GM21528 (cell line): ENCODE measurements at regions not wholly inside any gene's neighbourhood (a gene's known extent, or its start where the extent isn't known, plus 50 kb on each side); places are given as distances from the start of the nearest gene placed in this dataset.

ENCODE experiments used
- ATAC-seq: cut with Tn5 transposase; IDR thresholded peaks from one replicate; pipeline ENCODE4 v1.9.1; 2021; ENCODE audit warnings: mild to moderate bottlenecking, moderate library complexity; ENCODE audit not compliant: unreplicated experiment, low FRiP score

GRCh38 chr13:44198826-44199225 lies 174.8 kb upstream of the SERP2 start:
- ATAC-seq, result no peak

DNA sequence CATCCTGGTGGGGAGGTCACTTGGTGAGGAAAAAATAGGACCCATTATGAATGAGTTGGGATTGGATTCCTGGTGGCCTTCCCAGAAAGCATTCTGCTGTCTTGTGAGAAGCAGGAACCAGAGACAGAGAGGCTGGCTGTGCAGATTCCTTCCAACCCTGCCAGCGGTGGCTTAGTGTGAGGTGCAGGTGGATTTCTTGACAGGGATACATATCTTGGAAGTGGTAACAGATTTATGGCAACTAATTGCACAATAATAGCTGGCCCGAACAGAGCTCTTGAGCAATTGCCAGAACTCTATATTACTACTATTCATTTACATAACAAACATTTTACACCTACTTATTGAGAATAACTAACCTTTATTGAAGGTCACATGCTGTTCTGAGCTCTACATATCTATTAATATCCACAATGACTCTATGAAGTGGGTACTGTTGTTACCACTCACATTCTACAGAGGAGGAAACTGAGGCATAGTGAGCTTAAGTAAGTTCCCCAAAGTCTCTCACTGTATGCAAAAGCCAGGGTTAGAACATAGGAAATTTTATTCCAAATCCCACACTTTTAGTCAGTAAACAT lies 173.9 kb upstream of the SERP2 start:
- ATAC-seq, result no peak

GRCh38 chr13:44206434-44206833 lies 167.2 kb upstream of the SERP2 start:
- ATAC-seq, result no peak

GRCh38 chr13:44207476-44207875 lies 166.1 kb upstream of the SERP2 start:
- no peak for ATAC-seq

GRCh38 chr13:44210525-44210924 lies 163.1 kb upstream of the SERP2 start:
- no peak for ATAC-seq

DNA sequence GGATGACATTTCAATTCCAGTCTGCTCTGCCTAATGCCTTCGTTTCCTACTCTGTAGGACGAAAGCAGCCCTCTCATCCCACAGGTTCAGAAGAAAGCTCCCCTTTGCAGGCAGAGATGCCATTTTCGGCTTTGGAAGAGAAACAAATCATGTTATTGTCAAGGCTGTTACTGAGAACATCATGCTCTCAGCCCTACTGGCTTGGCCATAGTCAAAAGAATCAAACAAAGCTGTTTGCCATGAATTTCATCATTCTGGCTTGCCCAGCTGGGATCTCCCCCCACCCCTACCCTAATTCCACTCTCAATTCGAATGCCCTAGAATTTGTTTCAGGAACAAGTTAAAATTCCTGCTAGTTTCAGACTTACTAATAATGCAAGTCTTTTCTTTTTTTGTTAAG lies 162.3 kb upstream of the SERP2 start:
- ATAC-seq, result no peak

DNA sequence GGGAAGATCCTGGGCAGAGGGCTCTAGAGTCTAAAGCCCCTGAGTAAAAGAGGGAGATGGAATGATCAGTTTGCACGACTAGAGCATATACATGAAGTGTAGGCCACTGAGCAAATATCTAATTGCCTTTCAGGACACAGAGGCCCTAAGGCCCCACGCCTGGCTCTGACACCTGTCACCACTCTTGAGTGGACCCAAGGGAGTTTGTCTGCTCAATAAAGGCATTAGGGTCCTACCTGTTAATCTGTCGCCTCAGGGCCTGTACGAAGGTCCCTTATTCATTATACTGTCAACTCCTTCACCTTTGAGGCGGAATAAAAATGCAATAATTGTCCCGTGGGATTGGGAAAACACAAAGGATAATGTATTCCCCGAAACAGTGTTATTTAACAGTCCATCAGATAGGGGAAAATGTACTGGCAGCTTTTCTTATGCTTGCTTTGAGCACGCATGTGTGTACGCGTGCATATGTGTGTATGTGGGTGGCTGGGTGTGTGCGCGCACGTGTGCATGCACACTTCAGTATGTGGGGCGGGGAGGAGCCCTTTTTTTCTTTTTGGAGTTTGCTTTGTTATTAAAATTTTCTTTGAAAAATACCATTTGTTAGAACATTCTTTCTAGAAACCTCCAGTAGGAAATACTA lies 161.8 kb upstream of the SERP2 start:
- ATAC-seq, result no peak

GRCh38 chr13:44212633-44213396 lies 160.8 kb upstream of the SERP2 start:
- no peak for ATAC-seq

GRCh38 chr13:44218501-44219240 lies 155.0 kb upstream of the SERP2 start:
- no peak for ATAC-seq

DNA sequence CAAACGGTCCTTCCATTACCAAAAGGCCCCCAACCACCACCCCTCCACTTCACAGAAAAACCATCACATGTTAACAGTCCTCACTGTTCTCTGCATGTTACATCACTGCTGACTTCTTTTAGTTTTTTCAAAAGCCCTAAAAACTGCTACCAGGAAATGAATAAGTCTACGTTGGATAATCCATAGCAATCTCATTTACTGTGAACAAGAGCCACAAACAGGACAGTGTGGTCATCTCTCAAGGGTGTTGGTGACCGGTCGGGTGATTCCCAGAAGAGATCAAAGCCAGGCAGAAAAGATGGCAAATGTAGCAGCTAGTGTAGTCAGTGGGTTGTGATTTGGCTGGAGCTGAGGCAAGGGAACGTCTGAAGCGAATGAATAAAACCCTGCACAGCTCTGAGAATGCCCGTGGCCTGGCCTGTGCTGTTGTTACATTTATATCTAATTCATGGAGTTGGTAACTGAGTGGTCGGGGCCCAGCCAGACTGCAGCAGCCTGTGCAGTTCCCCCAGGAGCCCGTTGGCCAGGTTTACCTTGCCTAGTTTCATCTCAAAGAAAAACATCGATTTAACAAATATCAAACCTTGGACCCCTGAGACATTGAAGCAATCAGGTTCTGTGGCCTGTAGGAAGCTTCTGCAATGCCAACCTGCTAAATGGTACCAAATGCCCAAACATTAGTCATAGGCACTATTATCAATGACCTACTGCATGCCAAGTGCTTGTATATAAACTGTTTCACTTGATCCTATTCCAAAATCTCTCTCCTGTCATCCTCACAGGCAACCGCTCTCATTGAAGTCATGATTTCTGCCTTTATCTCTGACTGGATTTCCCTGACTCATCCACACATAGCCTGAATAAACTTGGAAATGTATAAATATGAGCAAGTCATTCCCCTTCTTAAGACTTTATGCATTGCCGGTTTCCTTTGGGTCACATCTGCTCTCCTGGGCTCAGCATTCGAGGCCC lies 153.8 kb upstream of the SERP2 start:
- ATAC-seq, result no peak

- no peak for ATAC-seq
Measured at GRCh38 chr13:44220948-44221347, 152.7 kb upstream of the SERP2 start.

- no peak for ATAC-seq
Measured at GRCh38 chr13:44221657-44222056, 152.0 kb upstream of the SERP2 start.

DNA sequence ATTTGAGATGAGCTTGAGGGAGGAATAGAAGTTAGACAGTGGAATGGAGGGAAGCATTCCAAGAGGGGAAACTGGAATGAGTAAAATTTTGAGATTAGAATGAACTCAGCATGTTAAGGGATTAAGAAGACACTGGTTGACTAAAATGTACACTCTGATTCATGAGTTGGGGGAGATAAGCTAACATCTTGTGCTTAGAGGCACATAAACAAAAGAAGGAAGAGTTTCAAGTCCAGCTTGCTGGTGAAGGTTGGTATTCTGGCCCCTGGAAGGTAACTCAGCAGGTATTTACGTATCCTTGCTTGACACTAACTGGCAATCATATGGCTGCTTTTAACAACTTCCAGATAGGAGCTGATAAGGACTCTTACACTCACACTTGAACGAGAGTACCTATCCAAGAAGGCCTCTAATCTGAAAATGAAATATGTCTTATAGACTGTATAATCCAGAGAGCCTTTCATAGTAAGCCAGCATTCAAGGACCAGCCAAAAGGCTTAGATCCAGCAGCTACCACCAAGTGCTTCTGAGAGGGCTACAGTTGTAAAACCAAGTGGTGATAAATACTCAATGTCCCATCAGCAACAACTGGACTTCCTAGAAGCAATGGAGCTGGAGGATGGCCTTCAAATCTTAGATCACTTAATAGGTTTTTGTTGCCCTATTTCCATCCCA lies 149.7 kb upstream of the SERP2 start:
- ATAC-seq, result no peak

DNA sequence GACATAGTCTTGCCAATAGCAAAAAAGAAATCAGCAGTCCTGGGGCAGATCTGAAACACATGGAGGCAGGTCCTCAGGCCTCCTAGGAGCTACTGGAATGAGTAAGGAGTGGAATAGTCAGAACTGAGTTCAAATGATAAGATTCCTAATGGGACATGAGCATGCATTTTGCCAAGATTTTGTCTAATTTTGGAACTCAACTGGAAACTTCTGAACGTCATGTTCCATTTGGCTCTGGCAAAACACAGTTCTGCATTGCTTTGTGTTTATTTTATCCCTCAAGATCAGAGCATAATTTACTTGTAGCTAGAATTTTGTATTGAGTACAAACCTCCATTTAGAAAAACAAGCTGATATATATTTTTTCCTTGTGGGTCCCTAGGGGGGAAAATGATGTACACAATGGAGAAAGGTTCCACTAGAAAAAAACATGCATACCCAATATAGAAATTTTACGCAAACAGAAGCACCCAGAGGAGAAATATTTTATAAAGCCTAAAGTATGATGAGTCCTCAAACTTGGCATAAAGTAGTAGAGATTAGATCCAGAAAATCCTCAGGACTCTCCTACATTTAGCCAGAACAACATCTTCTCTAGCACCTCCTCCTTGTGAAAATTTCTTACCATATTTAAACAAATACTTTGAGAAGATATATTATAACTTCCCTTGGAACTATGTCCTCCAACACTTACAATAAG lies 149.0 kb upstream of the SERP2 start:
- ATAC-seq, result no peak

- no peak for ATAC-seq
Measured at GRCh38 chr13:44229371-44230030, 144.1 kb upstream of the SERP2 start.

GRCh38 chr13:44230071-44230470 lies 143.6 kb upstream of the SERP2 start:
- ATAC-seq, result no peak

- ATAC-seq, result no peak
Measured at GRCh38 chr13:44230736-44231135, 142.9 kb upstream of the SERP2 start.

DNA sequence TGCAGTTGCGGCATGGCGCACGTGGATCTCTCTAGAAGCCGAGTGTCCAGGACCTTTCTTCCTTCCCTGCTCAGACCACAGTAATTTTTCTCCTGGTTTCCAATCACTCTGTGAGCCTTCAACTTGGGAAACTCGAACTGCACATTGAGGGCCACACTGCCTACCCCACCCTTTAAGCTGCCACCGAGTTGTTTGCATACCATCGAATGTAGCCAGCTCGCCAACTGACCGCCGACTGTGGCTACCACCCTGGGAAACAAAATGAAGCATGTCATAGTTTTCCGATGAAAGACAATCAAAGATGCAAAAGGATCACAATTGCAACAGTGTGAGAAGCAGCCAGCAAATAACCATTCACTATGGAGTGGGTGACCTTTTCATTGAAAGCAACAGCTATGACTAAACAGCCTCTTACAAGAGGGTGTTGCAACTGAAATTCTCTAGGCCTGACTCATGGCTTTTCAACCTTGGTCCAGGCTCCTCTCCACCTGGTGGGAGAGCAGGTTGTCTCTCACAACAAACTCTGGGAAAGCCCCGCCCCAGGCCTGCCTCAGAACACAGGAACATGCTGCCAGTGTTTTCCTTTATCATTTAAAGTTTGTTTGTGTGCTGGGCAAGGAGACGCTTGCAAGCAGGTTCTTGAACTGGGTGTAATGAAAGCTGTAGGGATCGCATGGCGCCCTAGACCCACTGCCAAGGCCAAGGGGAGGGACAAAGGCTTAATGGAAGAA lies 141.7 kb upstream of the SERP2 start:
- ATAC-seq, result no peak
